ENCODE measurements at regions not wholly inside any gene's neighbourhood (a gene's known extent, or its start where the extent isn't known, plus 50 kb on each side); places are given as distances from the start of the nearest gene placed in this dataset.

- TF ChIP-seq GABPA (tag; conservative IDR thresholded peaks at IDR 0.05; ENCODE audit: low read depth) (peak; percentile 64), ZBTB11 (CRISPR knock-in tag; IDR thresholded peaks at IDR 0.05) (peak in 1 of 3 experiments; percentile 72; a peak in 2 of 6 replicates), ARID4B (CRISPR knock-in tag; IDR thresholded peaks at IDR 0.05) (no peak), ZBTB9 (CRISPR knock-in tag; IDR thresholded peaks at IDR 0.05) (peak; percentile 68), MIER1 (IDR thresholded peaks at IDR 0.05; ENCODE audit: low read depth) (no peak), SMARCA4 (IDR thresholded peaks at IDR 0.05) (peak; percentile 93), TCF7L2 (IDR thresholded peaks at IDR 0.05; ENCODE audit: low read depth, low read length) (no peak), PHF21A (IDR thresholded peaks at IDR 0.05; ENCODE audit: borderline replicate concordance, low read depth) (0 out of 2 replicates have a peak, but pooled peaks have one; percentile 44), TRIM25 (IDR thresholded peaks at IDR 0.05; ENCODE audit: borderline replicate concordance) (no peak)
- TF ChIP-seq, protein P1, sequence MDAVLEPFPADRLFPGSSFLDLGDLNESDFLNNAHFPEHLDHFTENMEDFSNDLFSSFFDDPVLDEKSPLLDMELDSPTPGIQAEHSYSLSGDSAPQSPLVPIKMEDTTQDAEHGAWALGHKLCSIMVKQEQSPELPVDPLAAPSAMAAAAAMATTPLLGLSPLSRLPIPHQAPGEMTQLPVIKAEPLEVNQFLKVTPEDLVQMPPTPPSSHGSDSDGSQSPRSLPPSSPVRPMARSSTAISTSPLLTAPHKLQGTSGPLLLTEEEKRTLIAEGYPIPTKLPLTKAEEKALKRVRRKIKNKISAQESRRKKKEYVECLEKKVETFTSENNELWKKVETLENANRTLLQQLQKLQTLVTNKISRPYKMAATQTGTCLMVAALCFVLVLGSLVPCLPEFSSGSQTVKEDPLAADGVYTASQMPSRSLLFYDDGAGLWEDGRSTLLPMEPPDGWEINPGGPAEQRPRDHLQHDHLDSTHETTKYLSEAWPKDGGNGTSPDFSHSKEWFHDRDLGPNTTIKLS (IDR thresholded peaks at IDR 0.05; ENCODE audit: borderline replicate concordance, low read depth): peak; percentile 45; the same call in 1 of the 2 replicates
- TF ChIP-seq, protein P2, sequence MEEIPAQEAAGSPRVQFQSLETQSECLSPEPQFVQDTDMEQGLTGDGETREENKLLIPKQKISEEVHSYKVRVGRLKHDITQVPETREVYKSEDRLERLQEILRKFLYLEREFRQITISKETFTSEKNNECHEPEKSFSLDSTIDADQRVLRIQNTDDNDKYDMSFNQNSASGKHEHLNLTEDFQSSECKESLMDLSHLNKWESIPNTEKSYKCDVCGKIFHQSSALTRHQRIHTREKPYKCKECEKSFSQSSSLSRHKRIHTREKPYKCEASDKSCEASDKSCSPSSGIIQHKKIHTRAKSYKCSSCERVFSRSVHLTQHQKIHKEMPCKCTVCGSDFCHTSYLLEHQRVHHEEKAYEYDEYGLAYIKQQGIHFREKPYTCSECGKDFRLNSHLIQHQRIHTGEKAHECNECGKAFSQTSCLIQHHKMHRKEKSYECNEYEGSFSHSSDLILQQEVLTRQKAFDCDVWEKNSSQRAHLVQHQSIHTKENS (CRISPR knock-in tag; IDR thresholded peaks at IDR 0.05): no peak
Observed at GRCh38 chr10:22133749-22134624, 83.8 kb downstream of the EBLN1 start (continued).
